WTC11 (cell line): ENCODE measurements at regions not wholly inside any gene's neighbourhood (a gene's known extent, or its start where the extent isn't known, plus 50 kb on each side); places are given as distances from the start of the nearest gene placed in this dataset.

ENCODE experiments used
- ATAC-seq: fragments of 200-7000 bp; cut with Tn5 transposase; 2 replicates; pipeline ENCODE4 v1.10.0; 2021; ENCODE audit warnings: mild to moderate bottlenecking, moderate library complexity
- CTCF ChIA-PET: fragments of 300-600 bp; sonication (Branson Sonifier 250); formaldehyde crosslinking; loops from one replicate; lab custom pipeline; 2021; ENCODE audit warnings: antibody characterized with exemption; lab: Charles Lee
- POLR2A ChIA-PET: fragments of 350-600 bp; sonication (Branson Sonifier 250); formaldehyde crosslinking; loops from one replicate; lab custom pipeline; 2021; ENCODE audit warnings: antibody characterized with exemption; lab: Charles Lee
- DNase-seq: peaks from one replicate; pipeline ENCODE4 v3.0.0; 2021; ENCODE audit warnings: low spot score
- H3K27ac Mint-ChIP-seq: 2 replicates; pipeline ENCODE4 v1.8.0; 2021; ENCODE audit warnings: mixed read lengths
- H3K27me3 Mint-ChIP-seq: 2 replicates; pipeline ENCODE4 v1.8.0; 2021; ENCODE audit warnings: low read depth, mild to moderate bottlenecking, moderate library complexity, mixed read lengths
- H3K36me3 Mint-ChIP-seq: 2 replicates; pipeline ENCODE4 v1.8.0; 2021; ENCODE audit warnings: mixed read lengths
- H3K4me1 Mint-ChIP-seq: 2 replicates; pipeline ENCODE4 v1.8.0; 2022; ENCODE audit warnings: mixed read lengths
- H3K4me3 Mint-ChIP-seq: 2 replicates; pipeline ENCODE4 v1.8.0; 2021; ENCODE audit warnings: mild to moderate bottlenecking, moderate library complexity, mixed read lengths
- H3K9me3 Mint-ChIP-seq: 2 replicates; pipeline ENCODE4 v1.8.0; 2021; ENCODE audit warnings: mixed read lengths
- ATF1 ChIP-seq: sonication (generic); formaldehyde crosslinking; IDR thresholded peaks from 2 replicates; pipeline ENCODE4 v1.8.1; 2023; ENCODE audit warnings: mild to moderate bottlenecking, moderate library complexity, missing genetic modification reagents
- CBFB ChIP-seq: sonication (generic); formaldehyde crosslinking; IDR thresholded peaks from 2 replicates; pipeline ENCODE4 v1.8.1; 2022; ENCODE audit warnings: mild to moderate bottlenecking, low read depth, missing genetic modification reagents
- CREB1 ChIP-seq: sonication (generic); formaldehyde crosslinking; IDR thresholded peaks from 2 replicates; pipeline ENCODE4 v1.8.0; 2023; ENCODE audit warnings: mild to moderate bottlenecking, missing genetic modification reagents
- JAZF1 ChIP-seq: fragments of 250-450 bp; sonication (Bioruptor Pico); IDR thresholded peaks from 2 replicates; pipeline ENCODE4 v1.9.0; 2021; ENCODE audit warnings: moderate library complexity, mild to moderate bottlenecking, inconsistent platforms
- MXD4 ChIP-seq: fragments of 250-450 bp; sonication (Bioruptor Pico); IDR thresholded peaks from 2 replicates; pipeline ENCODE4 v1.8.0; 2021; ENCODE audit warnings: mild to moderate bottlenecking, moderate library complexity, borderline replicate concordance
- NFATC4 ChIP-seq: fragments of 250-450 bp; sonication (Bioruptor Pico); IDR thresholded peaks from 2 replicates; pipeline ENCODE4 v1.9.0; 2021; ENCODE audit warnings: mild to moderate bottlenecking
- NFYB ChIP-seq: sonication (generic); formaldehyde crosslinking; conservative IDR thresholded peaks from 2 replicates; pipeline ENCODE4 v1.8.0; 2022; ENCODE audit warnings: low read depth, missing genetic modification reagents
- NR2C2 ChIP-seq: sonication (generic); formaldehyde crosslinking; IDR thresholded peaks from 2 replicates; pipeline ENCODE4 v1.8.0; 2022; ENCODE audit warnings: mild to moderate bottlenecking, missing genetic modification reagents
- OVOL2 ChIP-seq: fragments of 250-450 bp; sonication (Bioruptor Pico); IDR thresholded peaks from 2 replicates; pipeline ENCODE4 v1.9.0; 2021; ENCODE audit warnings: mild to moderate bottlenecking, borderline replicate concordance
- PRRX2 ChIP-seq: fragments of 250-450 bp; sonication (Bioruptor Pico); IDR thresholded peaks from 2 replicates; pipeline ENCODE4 v1.8.0; 2021; ENCODE audit warnings: mild to moderate bottlenecking
- TEAD4 ChIP-seq: sonication (generic); formaldehyde crosslinking; IDR thresholded peaks from 2 replicates; pipeline ENCODE4 v1.8.0; 2022; ENCODE audit warnings: mild to moderate bottlenecking, missing genetic modification reagents
- ZNF121 ChIP-seq: sonication (generic); formaldehyde crosslinking; IDR thresholded peaks from 2 replicates; pipeline ENCODE4 v1.8.0; 2023; ENCODE audit warnings: missing genetic modification reagents
- ZNF263 ChIP-seq: sonication (generic); formaldehyde crosslinking; IDR thresholded peaks from 2 replicates; pipeline ENCODE4 v1.8.1; 2022; ENCODE audit warnings: low read depth, mild to moderate bottlenecking, moderate library complexity, missing genetic modification reagents
- ZNF396 ChIP-seq: fragments of 250-450 bp; sonication (Bioruptor Pico); IDR thresholded peaks from 2 replicates; pipeline ENCODE4 v1.8.0; 2021; ENCODE audit warnings: mild to moderate bottlenecking, moderate library complexity, borderline replicate concordance
- ZNF671 ChIP-seq: fragments of 250-450 bp; sonication (Bioruptor Pico); IDR thresholded peaks from 2 replicates; pipeline ENCODE4 v1.8.0; 2021; ENCODE audit warnings: mild to moderate bottlenecking
- TF ChIP-seq, protein P1 (sequence below): fragments of 200-600 bp; IDR thresholded peaks from 2 replicates; pipeline ENCODE4 v1.8.0; 2022; ENCODE audit warnings: antibody characterized with exemption
- TF ChIP-seq, protein P2 (sequence below): sonication (generic); formaldehyde crosslinking; IDR thresholded peaks from 2 replicates; pipeline ENCODE4 v1.8.1; 2023; ENCODE audit warnings: mild to moderate bottlenecking, missing genetic modification reagents, moderate library complexity
- TF ChIP-seq, protein P3 (sequence below): fragments of 250-450 bp; sonication (Bioruptor Pico); IDR thresholded peaks from 2 replicates; pipeline ENCODE4 v1.9.0; 2021; ENCODE audit warnings: moderate library complexity, mild to moderate bottlenecking, inconsistent platforms, borderline replicate concordance
- TF ChIP-seq, protein P4 (sequence below): fragments of 250-450 bp; sonication (Bioruptor Pico); IDR thresholded peaks from 2 replicates; pipeline ENCODE4 v1.9.0; 2021; ENCODE audit warnings: mild to moderate bottlenecking
- TF ChIP-seq, protein P5 (sequence below): sonication (generic); formaldehyde crosslinking; IDR thresholded peaks from 2 replicates; pipeline ENCODE4 v1.8.1; 2023; ENCODE audit warnings: mild to moderate bottlenecking, missing genetic modification reagents, borderline replicate concordance
- TF ChIP-seq, protein P6 (sequence below): sonication (generic); formaldehyde crosslinking; IDR thresholded peaks from 2 replicates; pipeline ENCODE4 v1.8.0; 2022; ENCODE audit warnings: missing genetic modification reagents

DNA sequence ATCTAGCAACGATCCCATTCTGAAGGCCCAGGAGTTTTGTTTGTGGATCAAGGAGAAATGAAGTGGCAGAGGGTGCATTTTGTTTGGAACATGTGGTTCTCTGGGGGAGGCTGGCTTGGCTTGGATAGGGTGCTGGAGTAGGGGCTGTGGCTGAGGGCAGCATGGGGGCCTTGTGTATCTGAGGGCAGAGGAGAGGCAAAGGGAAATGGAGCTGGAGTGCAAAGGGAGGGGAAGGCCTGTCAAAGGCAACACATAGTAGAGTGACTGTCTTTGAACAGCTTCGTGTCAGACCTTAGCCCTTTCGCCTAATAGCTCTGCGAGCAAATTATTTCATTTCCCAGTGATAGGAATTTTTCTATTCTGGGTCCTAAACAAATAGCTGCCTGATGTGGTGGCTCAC, 187.2 kb downstream of the KCNRG start:
- TF ChIP-seq TEAD4 (CRISPR knock-in tag) (no peak), ZNF671 (no peak), PRRX2 (CRISPR knock-in tag) (no peak), ZNF263 (CRISPR knock-in tag) (no peak), NFATC4 (CRISPR knock-in tag) (no peak), CREB1 (CRISPR knock-in tag) (no peak), JAZF1 (CRISPR knock-in tag) (no peak), ATF1 (no peak)
- TF ChIP-seq, protein P1, sequence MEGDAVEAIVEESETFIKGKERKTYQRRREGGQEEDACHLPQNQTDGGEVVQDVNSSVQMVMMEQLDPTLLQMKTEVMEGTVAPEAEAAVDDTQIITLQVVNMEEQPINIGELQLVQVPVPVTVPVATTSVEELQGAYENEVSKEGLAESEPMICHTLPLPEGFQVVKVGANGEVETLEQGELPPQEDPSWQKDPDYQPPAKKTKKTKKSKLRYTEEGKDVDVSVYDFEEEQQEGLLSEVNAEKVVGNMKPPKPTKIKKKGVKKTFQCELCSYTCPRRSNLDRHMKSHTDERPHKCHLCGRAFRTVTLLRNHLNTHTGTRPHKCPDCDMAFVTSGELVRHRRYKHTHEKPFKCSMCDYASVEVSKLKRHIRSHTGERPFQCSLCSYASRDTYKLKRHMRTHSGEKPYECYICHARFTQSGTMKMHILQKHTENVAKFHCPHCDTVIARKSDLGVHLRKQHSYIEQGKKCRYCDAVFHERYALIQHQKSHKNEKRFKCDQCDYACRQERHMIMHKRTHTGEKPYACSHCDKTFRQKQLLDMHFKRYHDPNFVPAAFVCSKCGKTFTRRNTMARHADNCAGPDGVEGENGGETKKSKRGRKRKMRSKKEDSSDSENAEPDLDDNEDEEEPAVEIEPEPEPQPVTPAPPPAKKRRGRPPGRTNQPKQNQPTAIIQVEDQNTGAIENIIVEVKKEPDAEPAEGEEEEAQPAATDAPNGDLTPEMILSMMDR, result no peak
- TF ChIP-seq, protein P2, sequence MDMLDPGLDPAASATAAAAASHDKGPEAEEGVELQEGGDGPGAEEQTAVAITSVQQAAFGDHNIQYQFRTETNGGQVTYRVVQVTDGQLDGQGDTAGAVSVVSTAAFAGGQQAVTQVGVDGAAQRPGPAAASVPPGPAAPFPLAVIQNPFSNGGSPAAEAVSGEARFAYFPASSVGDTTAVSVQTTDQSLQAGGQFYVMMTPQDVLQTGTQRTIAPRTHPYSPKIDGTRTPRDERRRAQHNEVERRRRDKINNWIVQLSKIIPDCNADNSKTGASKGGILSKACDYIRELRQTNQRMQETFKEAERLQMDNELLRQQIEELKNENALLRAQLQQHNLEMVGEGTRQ (CRISPR knock-in tag), result no peak
- TF ChIP-seq, protein P3, sequence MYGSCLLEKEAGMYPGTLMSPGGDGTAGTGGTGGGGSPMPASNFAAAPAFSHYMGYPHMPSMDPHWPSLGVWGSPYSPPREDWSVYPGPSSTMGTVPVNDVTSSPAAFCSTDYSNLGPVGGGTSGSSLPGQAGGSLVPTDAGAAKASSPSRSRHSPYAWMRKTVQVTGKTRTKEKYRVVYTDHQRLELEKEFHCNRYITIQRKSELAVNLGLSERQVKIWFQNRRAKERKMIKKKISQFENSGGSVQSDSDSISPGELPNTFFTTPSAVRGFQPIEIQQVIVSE, result no peak
- TF ChIP-seq, protein P4, sequence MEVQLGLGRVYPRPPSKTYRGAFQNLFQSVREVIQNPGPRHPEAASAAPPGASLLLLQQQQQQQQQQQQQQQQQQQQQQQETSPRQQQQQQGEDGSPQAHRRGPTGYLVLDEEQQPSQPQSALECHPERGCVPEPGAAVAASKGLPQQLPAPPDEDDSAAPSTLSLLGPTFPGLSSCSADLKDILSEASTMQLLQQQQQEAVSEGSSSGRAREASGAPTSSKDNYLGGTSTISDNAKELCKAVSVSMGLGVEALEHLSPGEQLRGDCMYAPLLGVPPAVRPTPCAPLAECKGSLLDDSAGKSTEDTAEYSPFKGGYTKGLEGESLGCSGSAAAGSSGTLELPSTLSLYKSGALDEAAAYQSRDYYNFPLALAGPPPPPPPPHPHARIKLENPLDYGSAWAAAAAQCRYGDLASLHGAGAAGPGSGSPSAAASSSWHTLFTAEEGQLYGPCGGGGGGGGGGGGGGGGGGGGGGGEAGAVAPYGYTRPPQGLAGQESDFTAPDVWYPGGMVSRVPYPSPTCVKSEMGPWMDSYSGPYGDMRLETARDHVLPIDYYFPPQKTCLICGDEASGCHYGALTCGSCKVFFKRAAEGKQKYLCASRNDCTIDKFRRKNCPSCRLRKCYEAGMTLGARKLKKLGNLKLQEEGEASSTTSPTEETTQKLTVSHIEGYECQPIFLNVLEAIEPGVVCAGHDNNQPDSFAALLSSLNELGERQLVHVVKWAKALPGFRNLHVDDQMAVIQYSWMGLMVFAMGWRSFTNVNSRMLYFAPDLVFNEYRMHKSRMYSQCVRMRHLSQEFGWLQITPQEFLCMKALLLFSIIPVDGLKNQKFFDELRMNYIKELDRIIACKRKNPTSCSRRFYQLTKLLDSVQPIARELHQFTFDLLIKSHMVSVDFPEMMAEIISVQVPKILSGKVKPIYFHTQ (CRISPR knock-in tag), result no peak
- TF ChIP-seq, protein P5, sequence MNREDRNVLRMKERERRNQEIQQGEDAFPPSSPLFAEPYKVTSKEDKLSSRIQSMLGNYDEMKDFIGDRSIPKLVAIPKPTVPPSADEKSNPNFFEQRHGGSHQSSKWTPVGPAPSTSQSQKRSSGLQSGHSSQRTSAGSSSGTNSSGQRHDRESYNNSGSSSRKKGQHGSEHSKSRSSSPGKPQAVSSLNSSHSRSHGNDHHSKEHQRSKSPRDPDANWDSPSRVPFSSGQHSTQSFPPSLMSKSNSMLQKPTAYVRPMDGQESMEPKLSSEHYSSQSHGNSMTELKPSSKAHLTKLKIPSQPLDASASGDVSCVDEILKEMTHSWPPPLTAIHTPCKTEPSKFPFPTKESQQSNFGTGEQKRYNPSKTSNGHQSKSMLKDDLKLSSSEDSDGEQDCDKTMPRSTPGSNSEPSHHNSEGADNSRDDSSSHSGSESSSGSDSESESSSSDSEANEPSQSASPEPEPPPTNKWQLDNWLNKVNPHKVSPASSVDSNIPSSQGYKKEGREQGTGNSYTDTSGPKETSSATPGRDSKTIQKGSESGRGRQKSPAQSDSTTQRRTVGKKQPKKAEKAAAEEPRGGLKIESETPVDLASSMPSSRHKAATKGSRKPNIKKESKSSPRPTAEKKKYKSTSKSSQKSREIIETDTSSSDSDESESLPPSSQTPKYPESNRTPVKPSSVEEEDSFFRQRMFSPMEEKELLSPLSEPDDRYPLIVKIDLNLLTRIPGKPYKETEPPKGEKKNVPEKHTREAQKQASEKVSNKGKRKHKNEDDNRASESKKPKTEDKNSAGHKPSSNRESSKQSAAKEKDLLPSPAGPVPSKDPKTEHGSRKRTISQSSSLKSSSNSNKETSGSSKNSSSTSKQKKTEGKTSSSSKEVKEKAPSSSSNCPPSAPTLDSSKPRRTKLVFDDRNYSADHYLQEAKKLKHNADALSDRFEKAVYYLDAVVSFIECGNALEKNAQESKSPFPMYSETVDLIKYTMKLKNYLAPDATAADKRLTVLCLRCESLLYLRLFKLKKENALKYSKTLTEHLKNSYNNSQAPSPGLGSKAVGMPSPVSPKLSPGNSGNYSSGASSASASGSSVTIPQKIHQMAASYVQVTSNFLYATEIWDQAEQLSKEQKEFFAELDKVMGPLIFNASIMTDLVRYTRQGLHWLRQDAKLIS (CRISPR knock-in tag), result no peak
- ChIA-PET CTCF (interaction anchor here (0.8 kb wide), 1 partner anchor 13 kb away, joined by 4 read pairs; no protein-coding TSS in a partner anchor), POLR2A (interaction anchor here (0.7 kb wide), 1 partner anchor 193 kb away, joined by 4 read pairs; no protein-coding TSS in a partner anchor)
- ATAC-seq (peak; percentile 43), DNase-seq (no peak)
- peak overlapping the region; percentile 20; the same call in 1 of the 2 replicates for H3K27ac Mint-ChIP-seq
- H3K4me1 Mint-ChIP-seq, result peaks cover 20% of the 10 kb centered on the region
- H3K27me3 Mint-ChIP-seq, result no peaks in the 10 kb centered on the region
- H3K9me3 Mint-ChIP-seq, result no peaks in the 10 kb centered on the region
- H3K4me3 Mint-ChIP-seq, result no peak overlapping the region
- peaks cover 10% of the 10 kb centered on the region for H3K36me3 Mint-ChIP-seq

DNA sequence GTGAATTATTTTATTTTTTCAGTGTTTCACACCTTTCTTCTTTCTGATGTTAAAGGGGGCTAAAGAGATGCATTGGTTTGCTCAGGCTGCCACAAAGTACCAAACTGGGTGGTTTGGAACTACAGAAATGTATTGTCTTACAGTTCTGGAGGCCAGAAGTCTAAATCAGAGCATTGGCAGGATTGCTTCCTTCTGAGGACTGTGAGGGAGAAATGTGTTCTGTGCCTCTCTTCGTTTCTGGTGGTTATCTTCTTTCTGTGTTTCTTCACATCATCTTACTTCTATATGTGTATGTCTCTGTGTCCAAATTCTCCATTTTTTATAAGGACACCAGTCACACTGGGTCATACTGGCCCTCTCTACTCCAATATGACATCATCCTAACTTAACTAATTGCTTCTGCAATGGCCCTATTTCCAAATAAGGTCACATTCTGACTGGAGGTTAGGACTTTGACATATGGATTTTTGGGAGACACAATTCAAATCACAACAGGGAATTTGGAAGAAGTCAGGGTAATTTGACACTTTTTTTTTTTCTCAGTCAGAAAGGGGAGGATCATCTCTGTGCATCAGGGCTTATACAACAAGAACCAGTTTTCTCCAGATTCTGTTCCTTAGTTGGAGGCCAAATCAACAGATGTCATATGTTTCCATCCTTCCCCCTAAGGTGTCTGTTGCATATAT, 188.2 kb downstream of the KCNRG start:
- Mint-ChIP-seq H3K4me3 (no peak overlapping the region), H3K4me1 (peaks cover 23% of the 10 kb centered on the region), H3K36me3 (peaks cover 10% of the 10 kb centered on the region), H3K9me3 (no peaks in the 10 kb centered on the region), H3K27me3 (no peaks in the 10 kb centered on the region), H3K27ac (no peak overlapping the region)
- CTCF ChIA-PET, result interaction anchor here (0.6 to 0.8 kb wide), 3 partner anchors 14 to 206 kb away, joined by 3 to 5 read pairs (median 4); no protein-coding TSS in a partner anchor
- POLR2A ChIA-PET, result interaction anchor here (0.7 kb wide), 1 partner anchor 192 kb away, joined by 4 read pairs; no protein-coding TSS in a partner anchor
- ATAC-seq (no peak), DNase-seq (no peak)
- TF ChIP-seq ZNF396 (no peak), NR2C2 (CRISPR knock-in tag) (no peak), JAZF1 (CRISPR knock-in tag) (no peak), OVOL2 (CRISPR knock-in tag) (no peak), MXD4 (no peak), NFYB (CRISPR knock-in tag) (no peak), CBFB (CRISPR knock-in tag) (no peak), ZNF671 (no peak), CREB1 (CRISPR knock-in tag) (no peak), ZNF121 (CRISPR knock-in tag) (no peak)
- TF ChIP-seq, protein P6, sequence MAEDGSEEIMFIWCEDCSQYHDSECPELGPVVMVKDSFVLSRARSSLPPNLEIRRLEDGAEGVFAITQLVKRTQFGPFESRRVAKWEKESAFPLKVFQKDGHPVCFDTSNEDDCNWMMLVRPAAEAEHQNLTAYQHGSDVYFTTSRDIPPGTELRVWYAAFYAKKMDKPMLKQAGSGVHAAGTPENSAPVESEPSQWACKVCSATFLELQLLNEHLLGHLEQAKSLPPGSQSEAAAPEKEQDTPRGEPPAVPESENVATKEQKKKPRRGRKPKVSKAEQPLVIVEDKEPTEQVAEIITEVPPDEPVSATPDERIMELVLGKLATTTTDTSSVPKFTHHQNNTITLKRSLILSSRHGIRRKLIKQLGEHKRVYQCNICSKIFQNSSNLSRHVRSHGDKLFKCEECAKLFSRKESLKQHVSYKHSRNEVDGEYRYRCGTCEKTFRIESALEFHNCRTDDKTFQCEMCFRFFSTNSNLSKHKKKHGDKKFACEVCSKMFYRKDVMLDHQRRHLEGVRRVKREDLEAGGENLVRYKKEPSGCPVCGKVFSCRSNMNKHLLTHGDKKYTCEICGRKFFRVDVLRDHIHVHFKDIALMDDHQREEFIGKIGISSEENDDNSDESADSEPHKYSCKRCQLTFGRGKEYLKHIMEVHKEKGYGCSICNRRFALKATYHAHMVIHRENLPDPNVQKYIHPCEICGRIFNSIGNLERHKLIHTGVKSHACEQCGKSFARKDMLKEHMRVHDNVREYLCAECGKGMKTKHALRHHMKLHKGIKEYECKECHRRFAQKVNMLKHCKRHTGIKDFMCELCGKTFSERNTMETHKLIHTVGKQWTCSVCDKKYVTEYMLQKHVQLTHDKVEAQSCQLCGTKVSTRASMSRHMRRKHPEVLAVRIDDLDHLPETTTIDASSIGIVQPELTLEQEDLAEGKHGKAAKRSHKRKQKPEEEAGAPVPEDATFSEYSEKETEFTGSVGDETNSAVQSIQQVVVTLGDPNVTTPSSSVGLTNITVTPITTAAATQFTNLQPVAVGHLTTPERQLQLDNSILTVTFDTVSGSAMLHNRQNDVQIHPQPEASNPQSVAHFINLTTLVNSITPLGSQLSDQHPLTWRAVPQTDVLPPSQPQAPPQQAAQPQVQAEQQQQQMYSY (CRISPR knock-in tag), result no peak
